IgD-negative memory B cell (primary cell): ENCODE measurements at regions not wholly inside any gene's neighbourhood (a gene's known extent, or its start where the extent isn't known, plus 50 kb on each side); places are given as distances from the start of the nearest gene placed in this dataset.

ENCODE experiments used
- H3K27ac Mint-ChIP-seq, 3 donors: one replicate each; pipeline ENCODE4 v1.8.0; 2020 to 2022; ENCODE audit warnings: mild to moderate bottlenecking in 3 of 3, mixed read lengths in 3 of 3, moderate library complexity in 1 of 3
- H3K27me3 Mint-ChIP-seq: one replicate; pipeline ENCODE4 v1.8.0; 2021; ENCODE audit warnings: mixed read lengths
- H3K36me3 Mint-ChIP-seq: one replicate; pipeline ENCODE4 v1.8.0; 2020; ENCODE audit warnings: mild to moderate bottlenecking, mixed read lengths
- H3K4me1 Mint-ChIP-seq, 3 donors: one replicate each; pipeline ENCODE4 v1.8.0; 2020 to 2022; ENCODE audit warnings: mixed read lengths in 3 of 3, mild to moderate bottlenecking in 1 of 3
- H3K4me3 Mint-ChIP-seq, 4 donors: one replicate each; pipeline ENCODE4 v1.8.0; 2020 to 2022; ENCODE audit warnings: mild to moderate bottlenecking in 4 of 4, mixed read lengths in 4 of 4, moderate library complexity in 3 of 4
- H3K9me3 Mint-ChIP-seq, 3 donors: one replicate each; pipeline ENCODE4 v1.8.0; 2020 to 2021; ENCODE audit warnings: mixed read lengths in 3 of 3, mild to moderate bottlenecking in 1 of 3

- H3K4me1 Mint-ChIP-seq, result peaks cover 0 to 1% (median 0%) of the 10 kb centered on the region in 3 donors
- no peak overlapping the region for H3K27ac Mint-ChIP-seq
- peaks cover 0 to 11% (median 4%) of the 10 kb centered on the region in 3 donors for H3K9me3 Mint-ChIP-seq
- no peak overlapping the region for H3K4me3 Mint-ChIP-seq
- no peaks in the 10 kb centered on the region for H3K27me3 Mint-ChIP-seq
- H3K36me3 Mint-ChIP-seq, result no peaks in the 10 kb centered on the region
These were observed 243.4 kb upstream of the ZNF717 start for GRCh38 chr3:76028774-76029173.

DNA sequence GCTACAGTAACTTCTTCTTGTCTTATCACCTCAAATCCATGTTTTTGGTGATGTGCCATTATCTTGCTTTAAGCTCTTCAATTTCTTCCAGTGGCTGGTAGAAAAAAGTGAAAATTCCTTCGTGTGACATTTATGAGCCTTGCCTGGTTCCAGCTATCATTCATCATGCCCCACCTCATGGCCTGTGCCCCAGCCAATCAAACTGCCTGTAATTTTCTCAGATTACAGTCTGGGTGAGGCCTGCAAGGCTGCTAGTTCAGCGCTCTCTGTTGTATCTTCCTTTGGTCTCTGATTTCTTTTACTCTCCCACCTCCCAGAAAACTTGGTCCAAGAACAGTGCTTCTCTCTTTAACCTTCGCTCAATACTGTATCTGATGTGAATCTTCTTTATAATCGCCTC, 249.3 kb upstream of the ZNF717 start:
- Mint-ChIP-seq H3K36me3 (no peaks in the 10 kb centered on the region), H3K9me3 (peaks cover 0 to 19% (median 4%) of the 10 kb centered on the region in 3 donors), H3K4me1 (peaks cover 0 to 1% (median 0%) of the 10 kb centered on the region in 3 donors), H3K4me3 (no peak overlapping the region), H3K27ac (no peak overlapping the region), H3K27me3 (no peaks in the 10 kb centered on the region)

DNA sequence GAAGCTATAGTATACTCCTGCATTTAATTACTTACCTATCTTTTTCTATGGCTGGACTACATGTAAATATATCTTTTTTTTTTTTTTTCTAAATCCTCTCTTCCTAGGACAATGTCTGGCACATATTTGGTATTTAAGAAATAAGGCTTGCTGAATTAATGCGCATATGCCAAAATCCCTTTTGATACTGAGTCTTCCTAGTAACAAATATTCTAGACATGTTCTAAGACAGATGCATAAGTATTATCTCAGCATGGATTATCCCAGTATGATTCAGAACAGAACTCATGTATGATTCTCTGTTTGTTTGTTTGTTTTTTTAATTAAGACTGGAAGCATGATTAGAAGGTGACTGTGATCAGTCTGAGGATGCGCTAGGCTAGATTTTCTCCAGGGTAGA, 249.8 kb upstream of the ZNF717 start:
- H3K36me3 Mint-ChIP-seq, result no peaks in the 10 kb centered on the region
- no peak overlapping the region for H3K27ac Mint-ChIP-seq
- H3K27me3 Mint-ChIP-seq, result no peaks in the 10 kb centered on the region
- H3K9me3 Mint-ChIP-seq, result peaks cover 0 to 17% (median 4%) of the 10 kb centered on the region in 3 donors
- H3K4me3 Mint-ChIP-seq, result no peak overlapping the region
- peaks cover 0 to 1% (median 0%) of the 10 kb centered on the region in 3 donors for H3K4me1 Mint-ChIP-seq

DNA sequence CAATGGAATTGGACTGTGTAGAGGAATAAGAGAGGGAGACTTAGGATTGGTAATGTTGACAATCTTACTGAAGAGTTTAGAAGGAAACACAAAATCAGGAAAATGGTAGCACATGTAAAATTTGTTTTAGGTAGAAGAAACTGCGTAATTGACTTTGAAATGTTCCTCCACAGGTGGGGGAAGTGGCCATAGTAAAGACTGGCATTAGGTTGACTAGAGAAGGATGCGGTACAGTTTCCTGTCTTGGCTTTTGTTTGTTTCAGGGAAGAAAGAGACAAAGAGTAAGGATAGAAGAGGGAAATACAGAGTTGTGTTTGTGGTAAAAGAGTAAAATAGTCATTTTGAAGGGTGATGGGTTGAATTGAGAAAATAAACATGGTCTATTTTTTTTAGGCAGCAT, 253.6 kb upstream of the ZNF717 start:
- no peaks in the 10 kb centered on the region for H3K27me3 Mint-ChIP-seq
- H3K4me1 Mint-ChIP-seq, result no peaks in the 10 kb centered on the region
- no peak overlapping the region for H3K27ac Mint-ChIP-seq
- peaks cover 2 to 8% (median 3%) of the 10 kb centered on the region in 3 donors for H3K9me3 Mint-ChIP-seq
- H3K4me3 Mint-ChIP-seq, result no peak overlapping the region
- no peaks in the 10 kb centered on the region for H3K36me3 Mint-ChIP-seq

GRCh38 chr3:76039431-76039830, 254.1 kb upstream of the ZNF717 start:
- Mint-ChIP-seq H3K36me3 (no peaks in the 10 kb centered on the region), H3K4me1 (no peaks in the 10 kb centered on the region), H3K27ac (no peak overlapping the region), H3K4me3 (no peak overlapping the region), H3K9me3 (peaks cover 2 to 8% (median 3%) of the 10 kb centered on the region in 3 donors), H3K27me3 (no peaks in the 10 kb centered on the region)

DNA sequence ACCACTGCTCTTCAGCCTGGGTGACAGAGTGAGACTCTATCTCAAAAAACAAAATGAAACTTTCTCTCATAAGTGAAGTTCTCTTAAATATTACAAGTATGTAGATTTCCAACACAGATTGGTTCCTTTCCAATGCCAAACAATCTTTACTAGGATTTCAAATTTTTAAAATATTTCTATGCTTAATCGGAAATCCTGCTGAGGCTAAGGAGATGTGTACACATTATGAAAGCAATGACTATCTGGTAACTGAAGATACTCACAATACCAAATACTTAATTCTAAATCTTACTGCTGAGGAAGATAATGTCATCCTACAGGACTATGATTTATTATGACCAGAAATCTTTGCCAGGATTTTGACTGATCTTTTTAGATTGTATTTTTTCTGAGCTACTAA, 255.6 kb upstream of the ZNF717 start:
- Mint-ChIP-seq H3K4me3 (no peak overlapping the region), H3K27me3 (no peaks in the 10 kb centered on the region), H3K4me1 (no peaks in the 10 kb centered on the region), H3K9me3 (peaks cover 0 to 3% (median 2%) of the 10 kb centered on the region in 3 donors), H3K36me3 (no peaks in the 10 kb centered on the region), H3K27ac (no peak overlapping the region)

DNA sequence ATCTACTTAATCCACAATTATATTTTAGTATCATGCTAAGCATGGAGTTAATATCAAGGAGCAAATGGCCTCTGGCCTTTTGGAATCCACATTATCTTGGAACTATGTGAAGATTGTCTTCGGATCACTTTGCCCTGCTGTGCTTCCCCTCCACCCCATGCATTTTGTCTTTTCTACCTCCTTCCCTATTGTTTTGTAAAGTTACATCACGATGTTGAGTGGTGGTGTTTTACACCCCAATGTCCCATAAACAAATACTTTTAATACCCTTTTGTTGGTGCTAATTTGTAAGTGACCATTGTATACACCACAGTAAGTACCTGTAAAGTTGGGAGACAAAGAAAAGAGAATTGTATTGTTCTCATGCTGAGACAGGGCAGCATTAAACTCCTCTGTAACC, 258.4 kb upstream of the ZNF717 start:
- Mint-ChIP-seq H3K27ac (no peak overlapping the region), H3K36me3 (no peaks in the 10 kb centered on the region), H3K4me3 (no peak overlapping the region), H3K4me1 (no peaks in the 10 kb centered on the region), H3K9me3 (peaks cover 0 to 3% (median 2%) of the 10 kb centered on the region in 3 donors), H3K27me3 (no peaks in the 10 kb centered on the region)

DNA sequence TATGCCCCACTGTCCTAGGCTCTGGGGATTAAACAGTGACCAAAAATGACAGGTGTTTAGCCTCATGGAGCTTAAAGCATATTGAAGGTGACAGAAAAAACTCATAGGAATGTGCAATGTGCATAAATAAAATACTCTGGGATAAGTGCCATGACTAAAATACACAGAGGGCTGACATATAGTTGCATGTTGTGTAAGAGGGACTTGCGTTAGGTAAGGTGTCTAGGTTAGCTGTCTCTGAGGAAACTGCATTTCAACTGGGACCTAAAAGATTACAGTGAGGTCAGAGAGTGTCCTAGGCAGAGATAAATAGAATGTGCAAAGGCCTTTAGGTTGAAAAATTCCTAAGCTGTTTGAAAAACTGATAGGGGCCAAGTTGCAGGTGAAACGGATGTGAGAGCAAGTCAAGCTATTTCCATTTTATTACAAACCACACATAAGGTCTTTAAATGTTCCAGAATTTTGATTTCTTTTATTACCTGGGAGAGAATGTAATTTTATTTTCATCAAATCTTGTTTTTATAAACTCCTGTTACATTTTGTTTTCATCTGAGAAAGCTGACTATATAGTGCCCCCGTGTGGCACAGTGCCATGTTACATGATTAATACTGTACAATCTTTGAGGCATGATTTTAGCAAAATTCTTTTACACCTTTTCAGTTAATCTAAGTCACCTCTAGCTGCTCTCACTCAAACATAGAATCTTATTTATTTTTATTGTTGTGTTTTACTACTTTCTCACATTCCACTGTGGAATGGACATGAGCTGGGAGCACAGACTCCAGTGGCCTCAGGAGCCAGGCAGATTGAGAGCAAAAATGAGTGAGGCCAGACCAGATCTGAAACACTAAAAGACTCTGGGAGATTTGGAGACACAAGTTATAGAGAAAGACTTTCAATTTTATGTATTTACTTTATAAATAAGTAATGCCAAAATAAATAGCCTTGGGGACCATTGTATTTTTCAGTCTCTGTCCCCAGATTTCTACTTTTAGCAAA, 259.6 kb upstream of the ZNF717 start:
- Mint-ChIP-seq H3K36me3 (no peaks in the 10 kb centered on the region), H3K4me3 (no peak overlapping the region), H3K4me1 (no peaks in the 10 kb centered on the region), H3K27ac (no peak overlapping the region), H3K9me3 (peaks cover 0 to 8% (median 2%) of the 10 kb centered on the region in 3 donors), H3K27me3 (no peaks in the 10 kb centered on the region)

DNA sequence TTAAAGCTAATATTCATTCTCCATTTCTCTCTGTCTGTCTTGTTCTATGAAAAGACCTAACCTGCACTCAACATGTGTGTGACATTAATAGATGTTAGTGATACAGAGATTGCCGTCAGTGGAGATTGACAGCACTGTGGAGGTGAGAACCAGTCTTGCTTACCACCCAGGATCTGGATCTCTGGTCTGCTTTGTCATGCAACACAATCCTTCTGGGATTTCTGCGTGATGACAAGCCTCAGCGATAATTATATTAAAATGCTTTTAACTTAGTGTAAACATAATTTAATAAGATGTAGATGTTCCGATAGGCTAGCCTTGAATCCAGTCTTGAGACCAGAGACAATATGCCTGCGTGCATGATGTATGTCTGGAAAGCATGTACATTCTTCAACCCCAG, 262.0 kb upstream of the ZNF717 start:
- no peaks in the 10 kb centered on the region for H3K27me3 Mint-ChIP-seq
- no peaks in the 10 kb centered on the region for H3K4me1 Mint-ChIP-seq
- no peak overlapping the region for H3K4me3 Mint-ChIP-seq
- no peak overlapping the region for H3K27ac Mint-ChIP-seq
- H3K9me3 Mint-ChIP-seq, result peaks cover 0 to 8% (median 0%) of the 10 kb centered on the region in 3 donors
- peaks cover 2% of the 10 kb centered on the region for H3K36me3 Mint-ChIP-seq

GRCh38 chr3:76049776-76050175, 264.4 kb upstream of the ZNF717 start:
- H3K27me3 Mint-ChIP-seq, result no peaks in the 10 kb centered on the region

GRCh38 chr3:76051145-76051544, 265.8 kb upstream of the ZNF717 start:
- Mint-ChIP-seq H3K27ac (no peak overlapping the region), H3K4me3 (no peak overlapping the region), H3K27me3 (no peaks in the 10 kb centered on the region), H3K36me3 (peaks cover 2% of the 10 kb centered on the region), H3K4me1 (no peaks in the 10 kb centered on the region), H3K9me3 (peaks cover 0 to 4% (median 0%) of the 10 kb centered on the region in 3 donors)

More at GRCh38 chr3:76049776-76050175, 264.4 kb upstream of the ZNF717 start:
- H3K4me1 Mint-ChIP-seq, result no peaks in the 10 kb centered on the region
- peaks cover 2% of the 10 kb centered on the region for H3K36me3 Mint-ChIP-seq
- H3K4me3 Mint-ChIP-seq, result peak overlapping the region in 1 of 4 donors; percentile 13
- H3K27ac Mint-ChIP-seq, result no peak overlapping the region
- H3K9me3 Mint-ChIP-seq, result peaks cover 0 to 4% (median 0%) of the 10 kb centered on the region in 3 donors

- H3K4me3 Mint-ChIP-seq, result no peak overlapping the region
- H3K9me3 Mint-ChIP-seq, result peaks cover 0 to 10% (median 0%) of the 10 kb centered on the region in 3 donors
- no peaks in the 10 kb centered on the region for H3K4me1 Mint-ChIP-seq
- H3K27me3 Mint-ChIP-seq, result no peaks in the 10 kb centered on the region
- no peak overlapping the region for H3K27ac Mint-ChIP-seq
- H3K36me3 Mint-ChIP-seq, result peaks cover 2% of the 10 kb centered on the region
These were observed 269.1 kb upstream of the ZNF717 start for GRCh38 chr3:76054404-76054803.

DNA sequence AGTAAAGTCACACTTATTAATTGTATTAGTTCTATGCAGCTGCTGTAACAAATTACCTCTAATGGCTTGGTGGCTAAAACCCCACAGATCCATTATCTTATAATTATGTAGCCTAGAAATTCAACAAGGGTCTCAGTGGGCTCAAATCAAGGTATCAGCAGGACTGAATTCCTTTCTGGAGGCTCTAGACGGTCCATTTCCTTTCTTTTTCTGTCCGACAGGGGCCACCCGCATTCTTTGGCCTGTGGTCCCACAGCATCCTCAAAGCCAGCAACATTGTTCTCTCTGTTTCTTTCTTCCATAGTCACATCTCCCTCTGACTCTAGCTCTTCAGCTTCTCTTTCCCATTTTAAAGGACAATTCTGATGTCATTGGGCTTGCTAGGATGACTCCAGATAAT, 276.3 kb upstream of the ZNF717 start:
- Mint-ChIP-seq H3K27ac (no peak overlapping the region), H3K4me1 (no peaks in the 10 kb centered on the region), H3K9me3 (peaks cover 2 to 9% (median 3%) of the 10 kb centered on the region in 3 donors), H3K36me3 (no peaks in the 10 kb centered on the region), H3K4me3 (no peak overlapping the region), H3K27me3 (no peaks in the 10 kb centered on the region)

- Mint-ChIP-seq H3K27me3 (no peaks in the 10 kb centered on the region), H3K4me1 (no peaks in the 10 kb centered on the region)
These were observed 277.7 kb upstream of the ZNF717 start for GRCh38 chr3:76063019-76063418.

DNA sequence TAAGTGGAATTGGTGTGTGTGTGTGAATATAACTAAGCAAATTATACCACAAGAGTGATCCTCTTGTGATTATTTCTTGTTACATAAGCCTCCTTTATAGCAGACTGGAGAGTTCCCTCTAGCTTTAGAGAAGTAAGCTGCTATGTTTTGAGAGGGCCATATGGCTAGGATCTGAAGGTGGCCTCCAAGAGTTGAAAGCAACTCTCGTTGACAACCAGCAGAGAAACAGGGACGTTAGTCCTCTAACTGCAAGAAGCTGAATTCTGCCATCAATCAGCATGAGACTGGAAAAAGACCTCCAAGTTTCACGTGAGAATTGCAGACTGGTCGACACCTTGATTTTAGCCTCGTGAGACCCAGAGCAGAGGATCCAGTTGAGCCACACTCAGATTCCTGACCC, 278.5 kb upstream of the ZNF717 start:
- Mint-ChIP-seq H3K4me1 (no peaks in the 10 kb centered on the region), H3K9me3 (peaks cover 2 to 6% (median 5%) of the 10 kb centered on the region in 3 donors), H3K4me3 (no peak overlapping the region), H3K27me3 (no peaks in the 10 kb centered on the region), H3K27ac (no peak overlapping the region), H3K36me3 (no peaks in the 10 kb centered on the region)

More at GRCh38 chr3:76063019-76063418, 277.7 kb upstream of the ZNF717 start:
- Mint-ChIP-seq H3K4me3 (no peak overlapping the region), H3K9me3 (peaks cover 2 to 6% (median 5%) of the 10 kb centered on the region in 3 donors), H3K27ac (no peak overlapping the region), H3K36me3 (no peaks in the 10 kb centered on the region)

- H3K27ac Mint-ChIP-seq, result no peak overlapping the region
- H3K4me3 Mint-ChIP-seq, result no peak overlapping the region
- H3K27me3 Mint-ChIP-seq, result no peaks in the 10 kb centered on the region
- H3K9me3 Mint-ChIP-seq, result peaks cover 3 to 7% (median 5%) of the 10 kb centered on the region in 3 donors
- H3K4me1 Mint-ChIP-seq, result no peaks in the 10 kb centered on the region
- H3K36me3 Mint-ChIP-seq, result no peaks in the 10 kb centered on the region
These were observed 280.6 kb upstream of the ZNF717 start for GRCh38 chr3:76065964-76066363.
